ENCODE measurements at regions not wholly inside any gene's neighbourhood (a gene's known extent, or its start where the extent isn't known, plus 50 kb on each side); places are given as distances from the start of the nearest gene placed in this dataset.

GRCh38 chr9:85114799-85115198 is 445.3 kb downstream of the NTRK2 start:
- DNase-seq (ENCODE audit: extremely low read depth in 1 of 4, low spot score in 3 of 4) (no peak), FAIRE-seq (no peak), ATAC-seq (no peak)
- Histone ChIP-seq H2AFZ (ENCODE audit: low read depth, low read length) (no peak overlapping the region), H4K20me1 (replicated peaks; ENCODE audit: control insufficient read depth, insufficient read depth, low read length) (no peaks in the 10 kb centered on the region), H3K79me2 (ENCODE audit: control insufficient read depth, insufficient read depth, low read length) (no peaks in the 10 kb centered on the region), H3K9me3 (replicated peaks; ENCODE audit: control insufficient read depth, insufficient read depth, low read depth, low read length) (no peaks in the 10 kb centered on the region), H3K4me3 (no peak overlapping the region), H3K36me3 (ENCODE audit: control insufficient read depth, insufficient read depth, low read length) (no peaks in the 10 kb centered on the region), H3K4me2 (ENCODE audit: insufficient read depth, low read length) (no peak overlapping the region), H3K4me1 (replicated peaks in 1 of 2; ENCODE audit: control insufficient read depth in 2 of 2, insufficient read depth in 2 of 2, low read length in 2 of 2) (no peaks in the 10 kb centered on the region), H3K9me1 (ENCODE audit: control insufficient read depth, insufficient read depth, low read length) (no peaks in the 10 kb centered on the region), H3K27ac (ENCODE audit: extremely low read depth, low read depth, low read length) (no peak overlapping the region), H3K9ac (ENCODE audit: insufficient read depth in 1 of 2, low read depth in 2 of 2, low read length in 2 of 2) (no peak overlapping the region), H3K27me3 (ENCODE audit: control insufficient read depth in 2 of 2, insufficient read depth in 2 of 2, low read length in 2 of 2) (no peaks in the 10 kb centered on the region)
- WGBS (ENCODE audit: insufficient coverage, low coverage, missing lambda C conversion rate): 0% methylated on average over 2 of the region's 3 CpGs
- no TSS peak for BruUV-seq (replicated peaks)
- ChIA-PET POLR2A (no interaction called here), CTCF (ENCODE audit: low intra/inter-chr PET ratio) (no interaction called here)
- in situ Hi-C loops (cut with MboI): no loop called here
- intact Hi-C loops (cut with micrococcal nuclease): no loop called here
- no peak for TF ChIP-seq ZNF444 (CRISPR knock-in tag; IDR thresholded peaks at IDR 0.05)
- no peak for TF ChIP-seq SOX6 (IDR thresholded peaks at IDR 0.05)
- no peak for TF ChIP-seq MEF2D (tag; conservative IDR thresholded peaks at IDR 0.05; ENCODE audit: low read depth)
- no peak for TF ChIP-seq AFF1 (IDR thresholded peaks at IDR 0.05; ENCODE audit: low read depth in 1 of 2, partially characterized antibody in 2 of 2)
- TF ChIP-seq CBX2 (IDR thresholded peaks at IDR 0.05; ENCODE audit: insufficient read depth, low read length, poor library complexity, severe bottlenecking): no peak
- no peak for TF ChIP-seq THRB (CRISPR knock-in tag; conservative IDR thresholded peaks at IDR 0.05)
- TF ChIP-seq BACH1 (tag; IDR thresholded peaks at IDR 0.05): no peak
- no peak for TF ChIP-seq ZBTB12 (CRISPR knock-in tag; IDR thresholded peaks at IDR 0.05)
- no peak for TF ChIP-seq SNIP1 (IDR thresholded peaks at IDR 0.05; ENCODE audit: low read depth)
- no peak for TF ChIP-seq ARNT (IDR thresholded peaks at IDR 0.05)
- TF ChIP-seq SRSF1 (IDR thresholded peaks at IDR 0.05; ENCODE audit: low read depth, low read length): no peak
- no peak for TF ChIP-seq TCF7 (IDR thresholded peaks at IDR 0.05; ENCODE audit: borderline replicate concordance)
- TF ChIP-seq HDAC2 (IDR thresholded peaks at IDR 0.05): no peak
- no peak for TF ChIP-seq CREM (IDR thresholded peaks at IDR 0.05; ENCODE audit: low read depth)
- TF ChIP-seq MCM2 (IDR thresholded peaks at IDR 0.05; ENCODE audit: low read depth): no peak
- no peak for TF ChIP-seq GABPB2 (CRISPR knock-in tag; conservative IDR thresholded peaks at IDR 0.05)
- no peak for TF ChIP-seq THRAP3 (IDR thresholded peaks at IDR 0.05; ENCODE audit: borderline replicate concordance)
